GM19240 (cell line): ENCODE measurements at regions not wholly inside any gene's neighbourhood (a gene's known extent, or its start where the extent isn't known, plus 50 kb on each side); places are given as distances from the start of the nearest gene placed in this dataset.
"Not testable (repeated sequence)": the region's sequence is repeated elsewhere in the genome, so short reads cannot be mapped to it uniquely, and the experiment has no call there.

ENCODE experiments used
- DNase-seq: peaks from one replicate; pipeline ENCODE4 v3.0.0; 2011; ENCODE audit warnings: low spot score; ENCODE audit not compliant: insufficient read length

GRCh38 chr20:57834306-57835073 is 124.7 kb upstream of the PMEPA1 start:
- no peak for DNase-seq

GRCh38 chr20:57831993-57832585 is 122.3 kb upstream of the PMEPA1 start:
- DNase-seq: no peak

- DNase-seq: no peak
Measured at GRCh38 chr20:57831326-57831992, 121.6 kb upstream of the PMEPA1 start.

GRCh38 chr20:57830515-57830895 is 120.7 kb upstream of the PMEPA1 start:
- no peak for DNase-seq

DNA sequence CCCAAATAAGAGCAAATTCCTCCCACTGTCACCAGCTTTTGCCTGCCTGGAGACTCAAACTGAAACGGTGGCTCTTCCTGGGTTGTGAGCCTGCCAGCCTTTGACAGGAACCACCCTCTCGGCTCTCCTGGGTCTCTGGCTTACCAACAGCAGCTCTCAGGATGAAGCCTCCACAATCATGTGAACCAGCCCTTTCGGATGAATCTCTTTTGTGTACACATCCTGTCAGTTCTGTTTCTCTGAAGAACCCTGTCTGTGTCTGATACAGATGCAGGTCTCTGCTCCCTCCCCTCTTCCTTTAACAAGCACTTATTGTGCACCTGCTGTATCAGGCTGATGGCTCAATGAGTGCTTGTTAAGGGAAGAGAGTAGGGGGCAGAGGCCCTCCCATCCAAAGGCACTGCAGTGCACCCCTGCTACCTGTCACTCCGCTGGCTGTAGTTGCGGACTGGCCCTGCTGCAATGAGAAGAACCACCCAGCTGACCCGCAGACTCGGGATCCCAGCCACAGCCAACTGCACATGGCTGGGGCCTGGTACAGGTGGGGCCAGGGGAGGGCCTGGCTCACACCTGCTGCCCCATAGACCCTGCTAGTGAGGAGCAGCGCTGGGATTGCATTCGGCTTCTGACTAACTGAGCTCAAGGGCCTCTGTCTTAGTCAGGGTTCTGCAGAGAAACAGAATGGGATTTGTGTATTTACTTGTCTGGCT is 120.1 kb upstream of the PMEPA1 start:
- DNase-seq: no peak

DNA sequence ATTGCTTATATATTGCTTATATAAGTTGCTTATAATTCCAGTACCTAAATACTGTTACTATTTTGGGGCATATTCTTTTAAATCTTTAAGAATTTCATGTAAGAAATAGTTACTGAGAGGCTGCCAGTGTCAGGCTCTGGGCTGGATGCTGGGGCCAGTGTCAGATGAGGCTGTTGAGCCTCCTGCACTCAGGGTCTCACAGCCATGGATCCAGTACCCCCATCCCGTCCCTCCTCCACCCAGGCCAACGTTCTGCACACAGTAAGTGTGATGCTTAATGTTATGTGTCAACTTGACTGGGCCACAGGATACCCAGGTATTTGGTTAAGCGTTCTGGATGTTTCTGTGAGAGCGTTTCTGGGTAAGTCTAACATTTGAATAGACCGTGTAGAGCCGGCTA is 119.5 kb upstream of the PMEPA1 start:
- no peak for DNase-seq

DNA sequence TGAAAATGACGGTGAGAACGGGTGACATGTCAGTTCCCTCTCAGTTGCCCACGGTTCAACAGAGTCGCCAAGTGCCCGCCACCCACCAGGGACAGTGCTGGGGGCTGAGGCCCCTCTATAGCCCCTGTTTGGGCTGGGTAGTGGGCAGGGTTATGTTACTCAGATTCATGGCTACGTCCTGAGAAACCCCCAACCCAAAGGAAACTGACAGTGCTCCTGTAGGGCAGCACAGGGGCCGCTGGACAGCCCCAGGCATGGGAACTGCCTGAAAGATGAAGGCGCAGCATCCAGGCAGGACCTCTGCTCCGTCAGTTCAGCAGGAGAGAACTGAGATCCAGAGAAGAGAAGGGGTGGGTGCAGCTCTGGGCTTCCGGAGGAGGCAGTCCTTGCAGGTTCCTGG is 118.9 kb upstream of the PMEPA1 start:
- DNase-seq: no peak

- no peak for DNase-seq
Measured at GRCh38 chr20:57826666-57827287, 117.0 kb upstream of the PMEPA1 start.

- no peak for DNase-seq
Measured at GRCh38 chr20:57824909-57825308, 115.1 kb upstream of the PMEPA1 start.

DNA sequence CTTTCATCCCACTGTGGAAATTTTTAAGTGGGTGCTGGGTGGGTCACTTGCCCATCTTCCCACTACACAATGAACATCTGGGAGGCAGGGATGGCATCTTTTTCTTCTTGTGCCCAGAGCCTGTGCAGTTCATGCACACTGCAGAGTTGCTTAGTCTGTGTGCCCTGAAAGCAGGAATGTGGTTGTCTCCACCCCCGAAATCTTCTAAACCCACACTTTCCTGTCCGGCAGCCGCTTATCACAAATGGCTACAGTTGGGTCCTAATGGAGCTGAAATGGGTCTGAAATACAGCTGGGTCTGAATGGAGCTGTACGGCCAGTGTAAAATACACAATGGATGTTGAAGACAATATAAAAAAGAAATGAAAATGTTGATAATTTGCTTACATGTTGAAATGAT is 112.1 kb upstream of the PMEPA1 start:
- no peak for DNase-seq

GRCh38 chr20:57819691-57820380 is 110.0 kb upstream of the PMEPA1 start:
- DNase-seq: no peak

GRCh38 chr20:57819291-57819690 is 109.5 kb upstream of the PMEPA1 start:
- DNase-seq: no peak

DNA sequence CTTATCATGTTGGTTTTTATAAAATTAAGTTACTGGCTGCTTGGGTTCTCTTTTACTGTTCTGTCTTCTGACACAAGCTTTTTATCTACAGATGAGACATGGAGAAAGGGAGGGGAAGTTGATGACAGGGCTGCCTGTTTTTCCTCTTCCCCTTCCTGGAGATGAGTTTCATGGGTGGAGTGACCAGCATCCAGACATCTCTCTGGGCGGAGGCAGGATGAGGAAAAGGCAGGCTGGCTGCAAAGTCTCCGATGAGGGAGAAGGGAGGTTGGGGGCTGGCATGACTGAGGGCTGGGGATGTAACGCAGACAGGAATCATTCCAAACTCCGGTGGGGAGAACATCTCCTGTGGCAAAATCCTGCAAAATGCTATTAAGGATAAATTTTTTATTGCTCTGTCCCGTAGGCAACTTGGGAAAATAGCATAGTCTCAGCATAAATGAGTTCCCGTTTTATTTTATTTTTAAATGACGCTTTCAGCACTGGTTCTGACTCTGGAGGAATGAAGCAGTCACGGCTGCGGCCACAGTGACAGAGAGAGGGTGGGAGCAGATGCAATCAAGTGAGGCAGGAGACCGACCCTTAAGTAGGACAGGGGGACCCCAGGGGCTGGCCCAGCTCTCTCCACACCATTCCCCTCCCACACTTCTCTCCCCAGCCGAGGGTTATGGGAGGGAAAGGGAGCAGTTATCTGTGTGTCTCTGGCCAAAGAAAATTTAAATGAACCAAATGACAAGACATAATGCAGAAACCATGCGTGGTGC is 108.8 kb upstream of the PMEPA1 start:
- no peak for DNase-seq

DNA sequence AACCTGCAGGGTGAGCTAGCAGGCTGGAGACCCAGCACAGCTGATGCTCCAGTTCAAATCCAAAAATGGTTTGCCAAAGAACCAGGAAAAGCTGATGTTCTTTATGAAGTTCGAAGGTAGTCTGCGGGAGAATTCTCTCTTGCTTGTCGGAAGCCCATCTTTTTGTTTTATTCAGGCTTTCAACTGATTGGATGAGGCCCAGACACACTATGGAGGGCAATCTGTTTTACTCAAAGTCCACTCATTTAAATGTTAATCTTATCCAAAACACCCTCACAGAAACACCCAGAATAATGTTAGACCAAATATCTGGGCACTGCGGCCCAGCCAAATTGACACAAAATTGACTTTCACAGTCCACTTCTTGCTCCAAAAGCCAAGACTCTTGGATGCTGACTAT is 105.6 kb upstream of the PMEPA1 start:
- no peak for DNase-seq

DNA sequence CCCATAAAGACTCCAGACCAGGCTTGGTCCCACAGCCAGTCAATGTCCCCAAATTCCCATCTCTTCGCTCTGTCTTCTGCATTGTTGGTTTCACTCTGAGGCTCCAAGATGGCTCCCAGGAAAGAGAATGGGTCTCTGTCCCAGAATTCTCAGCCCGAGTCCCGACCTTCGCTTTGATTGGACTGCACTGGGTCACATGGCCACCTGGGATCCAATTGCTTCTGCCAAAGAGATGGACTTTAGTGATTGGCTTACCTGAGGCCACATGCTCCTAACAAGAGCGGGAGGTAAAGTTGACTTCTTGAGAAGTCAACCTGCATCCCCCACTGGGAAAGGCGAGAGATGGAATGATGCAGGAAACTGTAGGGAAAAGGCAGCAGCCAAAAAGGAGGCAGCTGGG is 104.7 kb upstream of the PMEPA1 start:
- no peak for DNase-seq

DNA sequence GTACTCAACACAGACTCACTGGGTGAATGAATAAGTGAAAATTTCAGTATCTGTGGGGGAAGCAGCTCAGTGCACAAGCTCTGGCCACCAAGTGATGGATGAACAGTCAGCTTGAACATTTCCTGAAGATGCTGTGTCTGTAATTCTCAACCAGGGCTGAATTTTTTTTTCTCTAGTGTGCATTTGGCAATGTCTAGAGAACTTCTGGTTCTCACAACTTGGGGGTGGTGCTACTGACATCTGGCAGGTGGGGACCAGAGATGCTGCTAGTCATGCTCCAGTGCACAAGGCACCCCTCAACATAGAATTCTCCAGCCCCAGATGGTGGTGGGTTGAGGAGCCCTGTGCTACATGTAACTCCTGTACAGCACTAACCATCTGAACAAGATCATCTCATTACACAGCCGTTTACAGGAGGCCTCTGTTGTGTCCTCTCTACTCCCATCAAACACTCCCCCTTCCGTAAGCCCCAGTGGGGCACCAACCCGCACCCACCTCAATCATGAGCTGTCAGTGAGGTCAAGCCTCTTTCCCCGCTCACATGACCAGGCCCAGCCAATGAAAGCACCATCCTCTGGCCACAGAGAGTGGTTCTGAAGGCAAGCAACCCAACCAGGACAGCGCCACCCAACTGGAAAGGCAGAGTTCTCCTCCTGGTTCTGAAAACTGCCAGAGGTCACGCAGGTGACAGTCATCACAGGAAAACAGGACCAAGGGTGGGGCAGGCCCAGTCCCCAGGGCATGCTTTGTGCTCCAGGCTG is 103.9 kb upstream of the PMEPA1 start:
- DNase-seq: no peak

- not testable (repeated sequence) for DNase-seq
Measured at GRCh38 chr20:57812632-57813031, 102.8 kb upstream of the PMEPA1 start.

GRCh38 chr20:57811374-57812020 is 101.7 kb upstream of the PMEPA1 start:
- DNase-seq: no peak
